ENCODE measurements at regions not wholly inside any gene's neighbourhood (a gene's known extent, or its start where the extent isn't known, plus 50 kb on each side); places are given as distances from the start of the nearest gene placed in this dataset.
A peak's percentile ranks its signal among the peaks of the same experiment; 100 is the strongest.

GRCh38 chr10:70966646-70967553 is 78.5 kb upstream of the PCBD1 start:
- CTCF ChIA-PET, result interaction anchor here (0.6 to 1.3 kb wide), 4 partner anchors 42 to 242 kb away, joined by 3 to 4 read pairs (median 3); no protein-coding TSS in a partner anchor
- 74% methylated on average over 8 of the region's 11 CpGs for WGBS (ENCODE audit: low lambda C conversion rate)
- no peak for TF ChIP-seq NFIC (IDR thresholded peaks at IDR 0.05; ENCODE audit: borderline replicate concordance)
- TF ChIP-seq GATA2 (CRISPR knock-in tag; IDR thresholded peaks at IDR 0.05), result 0 out of 2 replicates have a peak, but pooled peaks have one; percentile 21

GRCh38 chr10:70967591-70968587 is 79.5 kb upstream of the PCBD1 start:
- no peak overlapping the region for H3K27ac ChIP-seq (ENCODE audit: low read depth in 2 of 2, low read length in 1 of 2)
- H3K4me3 ChIP-seq (ENCODE audit: low read depth in 2 of 2, low read length in 1 of 2), result no peak overlapping the region
- H3K79me2 ChIP-seq (ENCODE audit: insufficient read depth), result no peaks in the 10 kb centered on the region
- TF ChIP-seq RAD21 (IDR thresholded peaks at IDR 0.05; ENCODE audit: low read length) (no peak), GABPA (IDR thresholded peaks at IDR 0.05; ENCODE audit: low read depth) (no peak), USF1 (IDR thresholded peaks at IDR 0.05; ENCODE audit: borderline replicate concordance, low read depth) (no peak), RCOR1 (IDR thresholded peaks at IDR 0.05; ENCODE audit: low read length) (no peak)
- peaks cover 0 to 7% of the 10 kb centered on the region in 2 experiments; a peak in 1 of 4 replicates for H3K4me1 ChIP-seq (ENCODE audit: control insufficient read depth in 1 of 2, insufficient read depth in 2 of 2, low read depth in 1 of 2, low read length in 1 of 2)
- ChIA-PET POLR2A (no interaction called here), CTCF (interaction anchor here (1.0 to 1.3 kb wide), 3 partner anchors 43 to 68 kb away, joined by 3 to 4 read pairs (median 3); no protein-coding TSS in a partner anchor)
- no peak overlapping the region for H3K4me2 ChIP-seq
- H3K9me3 ChIP-seq, result peaks cover 8% of the 10 kb centered on the region; the same call in 1 of the 2 replicates
- no peaks in the 10 kb centered on the region for H4K20me1 ChIP-seq (ENCODE audit: insufficient read depth)
- H3F3A ChIP-seq (replicated peaks; ENCODE audit: insufficient read depth), result no peaks in the 10 kb centered on the region
- H3K27me3 ChIP-seq (ENCODE audit: insufficient read depth), result no peaks in the 10 kb centered on the region
- H2AFZ ChIP-seq (ENCODE audit: low read depth), result no peak overlapping the region
- H3K36me3 ChIP-seq (replicated peaks in 1 of 2; ENCODE audit: control insufficient read depth in 1 of 2, insufficient read depth in 2 of 2, low read length in 1 of 2), result no peaks in the 10 kb centered on the region
- WGBS (ENCODE audit: low lambda C conversion rate), result 45% methylated on average over 7 of the region's 15 CpGs
- no peaks in the 10 kb centered on the region for H3K9me2 ChIP-seq
- no peak overlapping the region for H3K9ac ChIP-seq
- no peak for DNase-seq

More at GRCh38 chr10:70966646-70967553, 78.5 kb upstream of the PCBD1 start:
- Histone ChIP-seq H3K27ac (ENCODE audit: low read depth in 2 of 2, low read length in 1 of 2) (no peak overlapping the region), H3K27me3 (ENCODE audit: insufficient read depth) (no peaks in the 10 kb centered on the region), H2AFZ (ENCODE audit: low read depth) (no peak overlapping the region), H3K79me2 (ENCODE audit: insufficient read depth) (no peaks in the 10 kb centered on the region), H3K9me3 (peaks cover 3% of the 10 kb centered on the region; the same call in 1 of the 2 replicates), H3K9me2 (no peaks in the 10 kb centered on the region), H3K4me2 (no peak overlapping the region), H3K36me3 (replicated peaks in 1 of 2; ENCODE audit: control insufficient read depth in 1 of 2, insufficient read depth in 2 of 2, low read length in 1 of 2) (no peaks in the 10 kb centered on the region), H3F3A (replicated peaks; ENCODE audit: insufficient read depth) (no peaks in the 10 kb centered on the region), H4K20me1 (ENCODE audit: insufficient read depth) (no peaks in the 10 kb centered on the region), H3K4me1 (ENCODE audit: control insufficient read depth in 1 of 2, insufficient read depth in 2 of 2, low read depth in 1 of 2, low read length in 1 of 2) (peaks cover 0 to 7% of the 10 kb centered on the region in 2 experiments; a peak in 1 of 4 replicates), H3K4me3 (ENCODE audit: low read depth in 2 of 2, low read length in 1 of 2) (no peak overlapping the region), H3K9ac (no peak overlapping the region)
- peak; percentile 53 for DNase-seq
- POLR2A ChIA-PET, result no interaction called here

- POLR2A ChIA-PET, result no interaction called here
- TF ChIP-seq POLR2AphosphoS5 (IDR thresholded peaks at IDR 0.05; ENCODE audit: low read depth, low read length) (no peak), NRF1 (IDR thresholded peaks at IDR 0.05; ENCODE audit: low read depth, low read length) (no peak), MEF2A (IDR thresholded peaks at IDR 0.05; ENCODE audit: borderline replicate concordance, low read depth) (no peak), NFIC (IDR thresholded peaks at IDR 0.05; ENCODE audit: borderline replicate concordance) (no peak), USF1 (IDR thresholded peaks at IDR 0.05; ENCODE audit: borderline replicate concordance, low read depth) (no peak), IRF3 (IDR thresholded peaks at IDR 0.05; ENCODE audit: low read depth, low read length) (no peak), FOXM1 (IDR thresholded peaks at IDR 0.05; ENCODE audit: low read depth) (no peak), RFX5 (IDR thresholded peaks at IDR 0.05; ENCODE audit: low read length) (no peak), PBX3 (IDR thresholded peaks at IDR 0.05) (no peak), SMC3 (IDR thresholded peaks at IDR 0.05; ENCODE audit: low read depth, low read length) (no peak)
Observed at GRCh38 chr10:70969188-70969587, 80.8 kb upstream of the PCBD1 start.

More at GRCh38 chr10:70969188-70969587, 80.8 kb upstream of the PCBD1 start:
- Histone ChIP-seq H3K4me1 (ENCODE audit: control insufficient read depth in 1 of 2, insufficient read depth in 2 of 2, low read depth in 1 of 2, low read length in 1 of 2) (peaks cover 0 to 7% of the 10 kb centered on the region in 2 experiments; a peak in 1 of 4 replicates), H3K9ac (no peak overlapping the region), H3K27me3 (ENCODE audit: insufficient read depth) (no peaks in the 10 kb centered on the region), H3K9me3 (peaks cover 8% of the 10 kb centered on the region; the same call in 1 of the 2 replicates), H3K9me2 (no peaks in the 10 kb centered on the region), H3K4me2 (no peak overlapping the region), H3K4me3 (ENCODE audit: low read depth in 2 of 2, low read length in 1 of 2) (no peak overlapping the region), H3K36me3 (replicated peaks in 1 of 2; ENCODE audit: control insufficient read depth in 1 of 2, insufficient read depth in 2 of 2, low read length in 1 of 2) (no peaks in the 10 kb centered on the region), H3K79me2 (ENCODE audit: insufficient read depth) (no peaks in the 10 kb centered on the region), H2AFZ (ENCODE audit: low read depth) (no peak overlapping the region), H3K27ac (ENCODE audit: low read depth in 2 of 2, low read length in 1 of 2) (no peak overlapping the region), H3F3A (replicated peaks; ENCODE audit: insufficient read depth) (no peaks in the 10 kb centered on the region), H4K20me1 (ENCODE audit: insufficient read depth) (no peaks in the 10 kb centered on the region)
- CTCF ChIA-PET, result interaction anchor here (1.2 kb wide), 1 partner anchor 43 kb away, joined by 3 read pairs; no protein-coding TSS in a partner anchor
- no peak for DNase-seq
- 10% methylated on average over 2 of the region's 6 CpGs for WGBS (ENCODE audit: low lambda C conversion rate)
